Transverse colon (tissue), 4 donors: ENCODE measurements at regions not wholly inside any gene's neighbourhood (a gene's known extent, or its start where the extent isn't known, plus 50 kb on each side); places are given as distances from the start of the nearest gene placed in this dataset.

Source experiments
- EP300 ChIP-seq: sonication (generic); formaldehyde crosslinking; IDR thresholded peaks from one replicate; pipeline ENCODE4 v1.6.1; 2017; ENCODE audit warnings: antibody characterized with exemption, low read depth
- POLR2A ChIP-seq: fragments of 450-650 bp; IDR thresholded peaks from one replicate; pipeline ENCODE4 v1.6.1; 2016; ENCODE audit warnings: antibody characterized with exemption, mild to moderate bottlenecking, moderate library complexity
- POLR2AphosphoS5 ChIP-seq, 3 donors: sonication (generic); formaldehyde crosslinking; IDR thresholded peaks; one replicate each; pipeline ENCODE4 v1.6.1; 2016; ENCODE audit warnings: antibody characterized with exemption in 3 of 3
- TF ChIP-seq, protein P1 (sequence below), 5 experiments: fragments of 200-600 bp in 3 of 5; fragments of 450-650 bp in 2 of 5; sonication (generic) in 3 of 5; IDR thresholded peaks; 1 replicate in 2 of 5; 2 replicates in 3 of 5; pipeline ENCODE4 v1.5.1; 2016 to 2017; ENCODE audit warnings: antibody characterized with exemption in 5 of 5, inconsistent platforms in 3 of 5, mild to moderate bottlenecking in 2 of 5, moderate library complexity in 1 of 5

DNA sequence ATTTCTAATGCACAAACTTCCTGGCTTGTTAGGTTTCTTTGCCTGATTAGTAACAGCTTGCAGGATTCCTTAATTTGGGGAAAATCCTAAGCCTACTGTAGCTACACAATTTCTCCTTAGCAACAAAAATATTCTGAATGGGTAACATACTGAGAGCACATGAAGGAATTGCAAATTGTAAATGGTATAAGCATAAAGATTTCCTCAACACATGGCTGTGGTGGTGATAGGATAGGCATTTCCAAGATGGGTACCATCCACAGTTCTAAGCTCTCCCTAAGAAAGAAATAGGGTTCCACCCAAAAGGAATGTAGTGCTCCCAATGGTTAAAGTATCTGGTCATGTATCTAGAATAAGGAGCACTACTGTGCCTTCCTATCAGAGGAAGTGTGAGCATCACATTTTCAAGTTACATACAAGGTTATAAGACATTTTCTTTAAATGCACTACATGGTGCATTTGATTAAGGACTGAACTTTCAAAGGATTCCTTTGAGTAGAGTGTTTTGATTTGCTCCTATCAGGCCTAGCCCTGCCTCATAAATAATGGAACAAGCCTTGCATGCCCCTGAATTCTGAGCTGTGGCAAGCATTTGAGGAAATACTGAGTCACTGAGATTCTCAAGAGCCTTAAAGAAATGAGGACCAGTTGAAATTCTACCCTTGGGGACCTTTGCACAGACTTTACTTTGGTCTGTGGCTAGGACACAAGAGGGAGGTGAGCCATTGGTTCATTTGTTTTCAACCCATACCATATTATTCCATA, 286.4 kb downstream of the PTBP2 start:
- TF ChIP-seq, protein P1, sequence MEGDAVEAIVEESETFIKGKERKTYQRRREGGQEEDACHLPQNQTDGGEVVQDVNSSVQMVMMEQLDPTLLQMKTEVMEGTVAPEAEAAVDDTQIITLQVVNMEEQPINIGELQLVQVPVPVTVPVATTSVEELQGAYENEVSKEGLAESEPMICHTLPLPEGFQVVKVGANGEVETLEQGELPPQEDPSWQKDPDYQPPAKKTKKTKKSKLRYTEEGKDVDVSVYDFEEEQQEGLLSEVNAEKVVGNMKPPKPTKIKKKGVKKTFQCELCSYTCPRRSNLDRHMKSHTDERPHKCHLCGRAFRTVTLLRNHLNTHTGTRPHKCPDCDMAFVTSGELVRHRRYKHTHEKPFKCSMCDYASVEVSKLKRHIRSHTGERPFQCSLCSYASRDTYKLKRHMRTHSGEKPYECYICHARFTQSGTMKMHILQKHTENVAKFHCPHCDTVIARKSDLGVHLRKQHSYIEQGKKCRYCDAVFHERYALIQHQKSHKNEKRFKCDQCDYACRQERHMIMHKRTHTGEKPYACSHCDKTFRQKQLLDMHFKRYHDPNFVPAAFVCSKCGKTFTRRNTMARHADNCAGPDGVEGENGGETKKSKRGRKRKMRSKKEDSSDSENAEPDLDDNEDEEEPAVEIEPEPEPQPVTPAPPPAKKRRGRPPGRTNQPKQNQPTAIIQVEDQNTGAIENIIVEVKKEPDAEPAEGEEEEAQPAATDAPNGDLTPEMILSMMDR (IDR thresholded peaks at IDR 0.05) = no peak
- TF ChIP-seq POLR2A (no peak), POLR2AphosphoS5 (IDR thresholded peaks at IDR 0.05) (no peak), EP300 (no peak)
